Left colon (tissue), 2 donors: ENCODE measurements at regions not wholly inside any gene's neighbourhood (a gene's known extent, or its start where the extent isn't known, plus 50 kb on each side); places are given as distances from the start of the nearest gene placed in this dataset.

Experiments
- ATAC-seq: fragments of 200-7000 bp; cut with Tn5 transposase; one replicate; pipeline ENCODE4 v1.9.1; 2020; ENCODE audit warnings: mild to moderate bottlenecking, moderate library complexity
- DNase-seq, 2 donors: peaks; one replicate each; pipeline ENCODE4 v3.0.0-alpha.2; 2020
- intact Hi-C, 2 donors: fragments of 100-400 bp; cut with DNase I in 1 of 2; cut with micrococcal nuclease in 1 of 2; formaldehyde crosslinking; loops; one replicate each; pipeline versions ENCODE4 v1.11.2 to v1.14.0; 2022; cut with DNase I, micrococcal nuclease
- donor health status: DM: no; HTN: no; CAD: no.
- donor health status: DM: yes; HTN: yes; CAD: no.

DNA sequence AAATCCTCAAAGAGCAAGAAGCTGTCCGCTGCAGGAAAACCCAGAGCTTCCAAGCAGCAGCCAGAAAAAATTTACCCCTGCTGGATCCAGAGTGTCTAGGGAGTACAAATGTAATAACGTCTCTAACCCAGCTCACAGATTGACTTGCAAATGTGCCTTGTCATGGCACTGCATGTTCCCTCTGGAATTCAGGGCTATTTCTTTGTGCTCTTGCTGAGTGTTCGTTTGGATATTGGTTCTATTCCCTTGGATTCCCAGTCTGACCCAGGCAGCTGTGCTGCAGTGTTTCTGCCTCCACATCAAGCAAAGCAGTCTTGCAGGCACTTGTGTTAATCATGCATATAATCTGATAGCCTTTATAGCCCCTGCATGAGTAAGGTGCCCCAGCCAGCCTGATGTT lies 209.9 kb upstream of the GHITM start:
- no peak for ATAC-seq
- intact Hi-C loops = no loop called here

GRCh38 chr10:83931669-83932068 lies 207.6 kb upstream of the GHITM start:
- intact Hi-C loops = no loop called here
- no peak for ATAC-seq
- no peak for DNase-seq

More for the DNA sequence above, 209.9 kb upstream of the GHITM start:
- no peak for DNase-seq

DNA sequence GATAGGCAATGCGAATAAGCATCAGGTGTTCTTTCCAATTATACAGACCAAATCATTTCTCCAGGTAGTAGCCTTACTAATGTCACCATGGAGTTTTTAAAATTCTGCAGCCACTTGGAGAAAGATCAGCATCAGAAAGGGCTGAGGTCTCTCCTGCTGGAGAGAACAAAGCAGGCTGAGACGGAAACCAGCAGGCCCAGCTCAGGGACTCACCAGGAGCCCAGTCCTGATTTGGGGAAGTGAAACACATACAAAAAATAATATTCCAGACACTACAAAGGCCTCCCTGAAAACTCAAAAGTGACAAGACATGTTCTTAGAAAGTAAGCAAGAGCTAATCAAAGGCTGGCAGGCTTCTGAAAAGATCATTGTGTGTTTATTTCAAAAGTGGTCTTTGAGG lies 207.1 kb upstream of the GHITM start:
- DNase-seq (no peak), ATAC-seq (no peak)
- intact Hi-C loops = no loop called here

DNA sequence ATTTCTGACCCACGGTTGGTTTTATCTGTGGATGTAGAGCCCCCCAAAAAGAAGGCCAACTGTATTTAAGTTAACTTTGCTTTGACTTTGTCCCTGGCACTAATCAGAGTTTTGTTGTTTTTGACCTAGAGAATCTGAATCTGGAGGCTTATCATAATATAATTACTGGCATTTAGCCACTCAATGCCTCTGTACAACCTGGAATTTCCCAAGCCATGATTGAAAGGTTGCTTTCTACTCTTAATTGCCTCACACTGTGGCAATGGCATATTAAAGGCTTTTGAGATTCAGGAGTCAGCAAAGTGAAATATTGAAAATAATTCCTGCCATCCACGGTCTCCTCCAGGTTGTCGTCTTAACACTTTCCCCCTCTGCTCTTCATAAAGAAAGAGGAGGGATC lies 205.2 kb upstream of the GHITM start:
- no peak for ATAC-seq
- intact Hi-C loops = no loop called here
- DNase-seq = no peak

- ATAC-seq (no peak), DNase-seq (no peak)
- intact Hi-C loops = no loop called here
Observed at GRCh38 chr10:83934641-83935338, 204.5 kb upstream of the GHITM start.

DNA sequence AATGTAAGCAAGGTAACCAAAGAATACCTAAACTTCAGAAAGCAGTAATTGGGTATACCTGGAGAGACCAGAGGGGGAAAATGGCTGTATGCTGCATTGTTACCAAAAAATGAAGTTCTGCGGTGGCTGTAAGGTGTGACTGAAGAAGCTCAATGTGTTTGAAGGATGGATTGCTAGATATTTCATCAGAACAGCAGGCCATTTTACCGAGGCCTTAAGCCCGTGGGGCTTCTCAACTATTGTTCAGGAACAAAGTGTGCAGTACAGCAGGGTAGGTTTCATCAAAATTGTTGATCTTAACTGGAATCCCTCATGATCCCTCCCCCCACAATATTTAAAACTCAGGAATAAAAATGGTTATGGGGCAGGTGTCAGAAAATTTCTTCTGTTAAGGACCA lies 204.0 kb upstream of the GHITM start:
- intact Hi-C loops = no loop called here
- ATAC-seq = no peak
- no peak for DNase-seq

GRCh38 chr10:83935911-83936310 lies 203.4 kb upstream of the GHITM start:
- intact Hi-C loops = no loop called here
- no peak for ATAC-seq
- DNase-seq = no peak

- ATAC-seq = no peak
- DNase-seq = no peak
- intact Hi-C loops = no loop called here
Observed at GRCh38 chr10:83937161-83937560, 202.1 kb upstream of the GHITM start.

DNA sequence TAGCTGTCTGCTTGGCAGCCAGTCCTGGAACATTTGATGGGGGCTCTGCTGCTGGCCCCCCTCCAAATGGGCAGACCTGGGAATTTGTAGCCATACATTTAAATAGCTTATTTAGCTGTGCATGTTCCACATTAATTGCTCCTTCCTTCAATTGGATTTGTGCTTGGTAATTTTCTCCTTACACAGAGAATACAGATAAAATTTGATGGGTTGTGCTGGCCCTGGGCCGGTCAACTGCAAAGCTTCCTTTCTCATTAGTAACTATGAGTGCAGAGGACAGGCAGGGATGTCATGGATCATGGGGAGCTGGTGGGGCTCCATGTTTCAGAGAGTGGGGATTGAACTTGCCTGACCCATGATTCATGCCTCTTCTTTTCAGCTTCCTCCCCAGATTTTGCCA lies 201.5 kb upstream of the GHITM start:
- no peak for ATAC-seq
- intact Hi-C loops = no loop called here
- DNase-seq = no peak

DNA sequence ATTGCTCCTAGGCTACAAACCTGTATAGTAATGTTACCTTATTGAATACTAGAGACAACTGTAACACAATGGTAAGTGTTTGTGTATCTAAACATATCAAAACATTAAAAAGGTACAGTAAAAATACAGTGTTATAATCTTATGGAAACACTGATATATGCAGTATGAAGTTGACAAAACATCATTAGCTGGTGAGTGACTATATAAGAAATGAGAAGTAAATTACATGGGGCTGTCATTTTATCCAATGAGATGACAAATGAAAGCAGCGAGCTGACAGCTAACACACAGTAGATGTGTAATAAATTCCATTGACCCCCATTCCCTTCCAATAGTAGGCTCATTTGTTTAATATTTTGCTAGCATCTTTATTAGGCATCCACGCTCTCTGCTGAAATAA lies 198.1 kb upstream of the GHITM start:
- no peak for ATAC-seq
- DNase-seq = no peak
- intact Hi-C loops = no loop called here

- intact Hi-C loops = no loop called here
- DNase-seq (no peak), ATAC-seq (no peak)
Observed at GRCh38 chr10:83942410-83942809, 196.9 kb upstream of the GHITM start.

DNA sequence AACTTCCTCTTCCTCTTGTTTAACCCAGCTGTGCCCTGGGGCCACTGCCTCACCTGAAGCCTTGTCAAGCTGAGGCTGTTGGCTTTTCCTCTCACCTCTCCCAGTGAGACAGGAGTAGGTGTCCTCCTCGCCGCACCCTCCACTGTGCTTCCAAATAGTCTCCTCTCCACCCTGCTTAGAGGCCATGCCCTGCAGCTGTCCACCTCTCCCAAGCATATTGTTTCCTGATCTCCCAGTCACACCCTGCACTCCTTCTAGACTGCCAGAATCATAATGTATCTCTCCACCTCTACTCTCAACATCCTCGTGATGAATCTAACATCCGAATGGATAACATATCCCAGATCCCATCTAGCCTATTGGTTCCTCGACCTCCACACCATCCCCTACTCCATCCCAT lies 196.3 kb upstream of the GHITM start:
- no peak for DNase-seq
- intact Hi-C loops = no loop called here
- peak; percentile 56 for ATAC-seq

DNA sequence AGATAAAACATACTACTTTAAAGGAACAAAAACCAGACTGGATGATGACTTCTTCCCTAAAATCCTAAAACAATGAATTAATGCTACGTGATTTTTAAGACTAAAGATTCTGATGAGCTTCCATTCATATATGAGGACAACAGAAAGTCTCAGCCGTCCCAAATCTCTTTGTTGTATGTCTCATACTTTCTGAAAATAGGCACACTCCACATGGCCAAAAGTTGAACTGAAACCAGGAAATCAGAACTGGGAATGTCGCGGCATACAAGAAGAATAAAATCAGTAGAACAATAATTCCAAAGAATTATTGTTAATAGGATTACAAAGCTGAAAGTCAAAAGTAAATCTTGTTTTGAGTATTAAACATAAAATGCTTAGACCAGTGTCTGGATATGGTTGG lies 195.4 kb upstream of the GHITM start:
- intact Hi-C loops = no loop called here
- no peak for DNase-seq
- no peak for ATAC-seq

DNA sequence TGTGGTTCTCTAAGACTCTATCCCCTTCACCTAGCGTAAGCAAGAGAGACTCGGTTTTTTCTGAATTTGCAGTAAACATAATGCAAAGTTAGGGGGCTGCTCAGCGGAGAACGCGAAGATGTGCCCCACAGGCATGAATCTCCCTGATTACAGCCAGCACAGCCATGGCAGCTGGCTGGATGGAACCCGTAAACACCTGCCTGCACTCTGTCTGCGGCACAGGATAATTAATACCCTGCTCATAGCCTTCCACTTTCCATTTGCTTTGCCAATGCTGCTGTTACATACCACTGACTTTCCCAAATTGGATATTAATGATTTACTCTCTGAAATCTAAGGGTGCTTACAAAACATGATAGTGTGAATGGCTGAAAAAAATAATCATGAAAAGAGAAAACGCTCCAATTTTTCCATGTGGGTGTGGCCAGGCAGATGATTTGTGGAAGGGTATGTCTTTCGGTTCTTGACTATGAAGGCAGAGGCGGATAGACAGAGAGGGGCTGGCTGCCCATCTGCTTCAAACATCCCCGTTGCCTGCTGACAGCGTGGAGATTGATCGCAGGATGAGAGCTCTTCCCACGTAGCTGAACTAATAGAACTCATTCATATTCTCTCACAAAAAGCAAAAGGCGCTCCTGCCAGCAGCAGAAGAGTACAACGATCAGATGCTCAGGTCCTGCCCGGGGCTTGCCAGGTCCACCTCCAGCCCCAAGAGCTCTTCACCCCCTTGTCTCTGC lies 193.2 kb upstream of the GHITM start:
- ATAC-seq (no peak), DNase-seq (no peak)
- intact Hi-C loops = no loop called here

DNA sequence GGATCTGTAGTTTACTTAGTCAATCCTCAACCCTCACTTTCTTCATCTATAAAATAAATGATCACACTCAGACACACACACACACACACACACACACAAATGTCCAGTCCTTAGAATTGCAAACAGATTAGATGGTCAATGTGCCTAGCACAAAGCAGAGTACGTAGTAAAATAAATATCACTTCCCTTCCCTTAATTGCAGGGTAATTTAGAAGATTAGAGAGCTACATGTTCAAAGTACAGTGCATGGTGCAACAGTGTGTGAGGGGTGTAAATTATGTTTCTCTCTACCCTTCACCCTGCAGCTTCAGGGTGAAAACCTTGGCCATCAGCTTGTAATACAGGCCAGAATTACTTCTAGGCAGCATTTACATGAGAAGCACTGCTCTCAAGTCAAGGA lies 187.0 kb upstream of the GHITM start:
- DNase-seq (peak in 1 of 2 donors; percentile 13), ATAC-seq (peak; percentile 99)
- intact Hi-C loops = no loop called here

GRCh38 chr10:83953589-83953988 lies 185.7 kb upstream of the GHITM start:
- intact Hi-C loops = no loop called here
- no peak for ATAC-seq
- DNase-seq = no peak

DNA sequence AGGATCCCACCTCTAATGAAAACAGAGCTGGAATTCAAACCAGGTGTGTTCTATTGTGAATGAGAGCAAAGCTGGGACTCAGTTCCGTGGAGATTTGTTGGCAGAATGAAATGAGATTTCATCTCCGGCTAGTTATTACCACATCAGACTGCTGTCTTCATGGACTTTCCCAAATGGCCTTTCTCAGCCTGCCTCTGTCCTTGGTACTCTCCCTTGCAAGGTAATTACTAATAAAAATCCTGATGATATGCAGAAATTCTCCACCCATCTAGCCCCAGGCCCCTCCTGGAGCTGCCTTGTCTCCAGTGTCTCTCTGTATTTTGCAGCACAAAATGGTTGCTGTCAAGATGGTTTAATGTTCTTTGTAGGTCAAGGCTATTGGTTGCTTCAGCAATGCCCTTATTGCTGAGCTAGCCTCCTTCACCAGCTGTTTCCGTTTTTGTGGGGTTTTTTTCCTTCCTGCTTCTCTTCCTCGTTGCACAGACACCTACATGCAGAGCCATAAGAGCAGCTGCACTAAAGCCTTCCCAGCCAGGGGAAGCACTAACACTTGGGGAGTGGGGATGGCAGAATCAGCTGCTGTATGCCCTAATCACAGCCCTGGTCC lies 185.0 kb upstream of the GHITM start:
- ATAC-seq (no peak), DNase-seq (no peak)
- intact Hi-C loops = no loop called here

- intact Hi-C loops = no loop called here
- ATAC-seq (no peak), DNase-seq (no peak)
Observed at GRCh38 chr10:83955406-83955805, 183.9 kb upstream of the GHITM start.

- DNase-seq = no peak
- intact Hi-C loops = no loop called here
- ATAC-seq = no peak
Observed at GRCh38 chr10:83957168-83957947, 182.0 kb upstream of the GHITM start.

DNA sequence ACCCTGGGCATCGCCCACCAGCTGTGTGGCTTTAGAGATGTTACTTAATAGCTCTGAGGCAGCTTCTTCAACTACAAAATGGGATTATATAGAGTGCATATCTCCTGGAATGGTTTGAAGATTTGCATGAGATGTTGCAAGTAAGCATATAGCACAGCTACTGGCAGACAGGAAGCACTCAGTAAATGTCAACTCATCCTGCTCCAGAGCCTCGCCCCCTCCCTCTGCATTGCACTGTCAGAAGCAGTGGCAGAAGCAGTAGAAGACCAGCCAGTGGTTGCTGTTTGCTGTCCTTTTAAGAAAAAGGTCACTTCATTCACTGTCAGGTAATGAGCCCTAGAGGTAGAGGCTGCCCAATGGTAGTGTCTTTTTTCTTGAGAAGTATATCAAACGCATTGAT lies 180.0 kb upstream of the GHITM start:
- ATAC-seq = peak; percentile 53
- intact Hi-C loops = no loop called here

More for the DNA sequence above, 180.0 kb upstream of the GHITM start:
- no peak for DNase-seq
